Sigmoid colon (tissue), 4 donors: ENCODE measurements at regions not wholly inside any gene's neighbourhood (a gene's known extent, or its start where the extent isn't known, plus 50 kb on each side); places are given as distances from the start of the nearest gene placed in this dataset.

Source experiments
- CTCF ChIP-seq, 4 experiments: fragments of 450-650 bp in 3 of 4; fragments of 200-600 bp in 1 of 4; IDR thresholded peaks; one replicate each; pipeline ENCODE4 v1.5.1; 2016 to 2019; ENCODE audit warnings: antibody characterized with exemption in 4 of 4, mild to moderate bottlenecking in 3 of 4, moderate library complexity in 2 of 4
- EP300 ChIP-seq, 4 donors: sonication (generic); formaldehyde crosslinking; IDR thresholded peaks; one replicate each; pipeline ENCODE4 v1.6.1; 2017; ENCODE audit warnings: antibody characterized with exemption in 4 of 4
- POLR2A ChIP-seq, 2 donors: fragments of 450-650 bp; IDR thresholded peaks; one replicate each; pipeline ENCODE4 v1.6.1; 2016; ENCODE audit warnings: antibody characterized with exemption in 2 of 2, mild to moderate bottlenecking in 2 of 2, moderate library complexity in 2 of 2

GRCh38 chr3:118144919-118145318, 889.7 kb downstream of the IGSF11 start:
- TF ChIP-seq POLR2A (IDR thresholded peaks at IDR 0.05) (no peak), CTCF (IDR thresholded peaks at IDR 0.05) (no peak), EP300 (IDR thresholded peaks at IDR 0.05) (no peak)
